H9 (cell line): ENCODE measurements at regions not wholly inside any gene's neighbourhood (a gene's known extent, or its start where the extent isn't known, plus 50 kb on each side); places are given as distances from the start of the nearest gene placed in this dataset.

Experiments used
- DNase-seq: peaks from one replicate; pipeline ENCODE4 v3.0.0-alpha.2; 2017
- H2AFZ ChIP-seq: one replicate; pipeline ENCODE4 v1.6.1; 2013; ENCODE audit warnings: mild to moderate bottlenecking, low read length, control low read depth, moderate library complexity
- H2AK5ac ChIP-seq: 2 replicates; pipeline ENCODE4 v1.6.1; 2013; ENCODE audit warnings: low read length, control low read depth, mixed read lengths; ENCODE audit not compliant: insufficient read length
- H2BK120ac ChIP-seq: one replicate; pipeline ENCODE4 v1.6.1; 2013; ENCODE audit warnings: low read depth, mild to moderate bottlenecking, low read length, control low read depth, inconsistent platforms; ENCODE audit not compliant: poor library complexity, severe bottlenecking
- H2BK12ac ChIP-seq: 2 replicates; pipeline ENCODE4 v1.6.1; 2013; ENCODE audit warnings: low read length, control low read depth, mixed read lengths, low read depth; ENCODE audit not compliant: insufficient read length
- H2BK15ac ChIP-seq: 2 replicates; pipeline ENCODE4 v1.6.1; 2013; ENCODE audit warnings: low read depth, low read length, control low read depth
- H2BK20ac ChIP-seq: one replicate; pipeline ENCODE4 v1.6.1; 2013; ENCODE audit warnings: low read depth, mild to moderate bottlenecking, low read length, control low read depth, inconsistent platforms; ENCODE audit not compliant: poor library complexity, severe bottlenecking
- H2BK5ac ChIP-seq: 2 replicates; pipeline ENCODE4 v1.6.1; 2013; ENCODE audit warnings: low read length, control low read depth, mixed read lengths; ENCODE audit not compliant: insufficient read length
- H3K14ac ChIP-seq: 2 replicates; pipeline ENCODE4 v1.6.1; 2013; ENCODE audit warnings: low read length, control low read depth; ENCODE audit not compliant: insufficient read depth
- H3K18ac ChIP-seq: 2 replicates; pipeline ENCODE4 v1.6.1; 2013; ENCODE audit warnings: low read depth, mild to moderate bottlenecking, mixed read lengths, low read length, control low read depth; ENCODE audit not compliant: insufficient read length
- H3K23ac ChIP-seq: 2 replicates; pipeline ENCODE4 v1.6.1; 2013; ENCODE audit warnings: low read length, control low read depth, mixed read lengths, low read depth; ENCODE audit not compliant: insufficient read length
- H3K23me2 ChIP-seq: 2 replicates; pipeline ENCODE4 v1.6.1; 2013; ENCODE audit warnings: low read depth, mild to moderate bottlenecking, mixed read lengths, low read length, control low read depth; ENCODE audit not compliant: insufficient read length, poor library complexity, severe bottlenecking
- H3K27ac ChIP-seq: 2 replicates; pipeline ENCODE4 v1.5.1; 2013; ENCODE audit warnings: low read length, control low read depth, mixed read lengths, low read depth; ENCODE audit not compliant: insufficient read length
- H3K27me3 ChIP-seq: 2 replicates; pipeline ENCODE4 v1.6.1; 2013; ENCODE audit warnings: low read length, control low read depth, inconsistent platforms; ENCODE audit not compliant: insufficient read depth
- H3K4ac ChIP-seq: 2 replicates; pipeline ENCODE4 v1.6.1; 2013; ENCODE audit warnings: low read depth, mild to moderate bottlenecking, control low read depth, inconsistent platforms, low read length, moderate library complexity
- H3K4me1 ChIP-seq: 2 replicates; pipeline ENCODE4 v1.6.1; 2013; ENCODE audit warnings: low read length, control low read depth, inconsistent platforms; ENCODE audit not compliant: insufficient read depth
- H3K4me2 ChIP-seq: 2 replicates; pipeline ENCODE4 v1.6.1; 2013; ENCODE audit warnings: low read length, control low read depth, mixed read lengths; ENCODE audit not compliant: insufficient read length, insufficient read depth
- H3K56ac ChIP-seq: 2 replicates; pipeline ENCODE4 v1.6.1; 2013; ENCODE audit warnings: low read depth, mild to moderate bottlenecking, mixed read lengths, low read length, control low read depth; ENCODE audit not compliant: insufficient read length
- H3K79me1 ChIP-seq: 2 replicates; pipeline ENCODE4 v1.6.1; 2013; ENCODE audit warnings: low read depth, mild to moderate bottlenecking, moderate library complexity, low read length, control low read depth, inconsistent platforms; ENCODE audit not compliant: insufficient read depth, poor library complexity, severe bottlenecking
- H3K79me2 ChIP-seq: 2 replicates; pipeline ENCODE4 v1.6.1; 2013; ENCODE audit warnings: low read length, control low read depth, inconsistent platforms; ENCODE audit not compliant: insufficient read depth
- H3K9ac ChIP-seq: 2 replicates; pipeline ENCODE4 v1.6.1; 2013; ENCODE audit warnings: low read length, control low read depth, mixed read lengths; ENCODE audit not compliant: insufficient read length; ENCODE audit errors: extremely low read depth
- H3K9me3 ChIP-seq: one replicate; pipeline ENCODE4 v1.6.1; 2013; ENCODE audit warnings: low read depth, low read length, inconsistent platforms; ENCODE audit not compliant: control insufficient read depth
- H3T11ph ChIP-seq: one replicate; pipeline ENCODE4 v1.6.1; 2013; ENCODE audit warnings: mild to moderate bottlenecking, low read length, control low read depth, inconsistent platforms
- H4K20me1 ChIP-seq: one replicate; pipeline ENCODE4 v1.6.1; 2013; ENCODE audit not compliant: control insufficient read depth, insufficient read length, insufficient read depth
- H4K5ac ChIP-seq: 2 replicates; pipeline ENCODE4 v1.6.1; 2013; ENCODE audit warnings: low read depth, mild to moderate bottlenecking, mixed read lengths, low read length, control low read depth; ENCODE audit not compliant: insufficient read length
- H4K8ac ChIP-seq: replicated peaks from 2 replicates; pipeline ENCODE4 v1.6.1; 2013; ENCODE audit warnings: low read length, control low read depth, mixed read lengths, low read depth; ENCODE audit not compliant: insufficient read length
- H4K91ac ChIP-seq: 2 replicates; pipeline ENCODE4 v1.6.1; 2013; ENCODE audit warnings: low read depth, mild to moderate bottlenecking, moderate library complexity, mixed read lengths, low read length, control low read depth; ENCODE audit not compliant: insufficient read length
- H3K27ac Mint-ChIP-seq, 3 experiments: 2 replicates in 2 of 3; 3 replicates in 1 of 3; pipeline ENCODE4 v1.8.0; 2020 to 2021; ENCODE audit warnings: mixed read lengths in 3 of 3, mild to moderate bottlenecking in 1 of 3, moderate library complexity in 1 of 3
- H3K27me3 Mint-ChIP-seq: 2 replicates; pipeline ENCODE4 v1.8.0; 2021; ENCODE audit warnings: low read depth, mild to moderate bottlenecking, moderate library complexity, mixed read lengths
- H3K36me3 Mint-ChIP-seq, 3 experiments: 2 replicates in 2 of 3; 3 replicates in 1 of 3; pipeline ENCODE4 v1.8.0; 2020 to 2021; ENCODE audit warnings: low read depth in 3 of 3, mixed read lengths in 3 of 3; ENCODE audit not compliant: insufficient read depth in 1 of 3
- H3K4me1 Mint-ChIP-seq, 2 experiments: 2 replicates each; pipeline ENCODE4 v1.8.0; 2020; ENCODE audit warnings: mixed read lengths in 2 of 2
- H3K4me3 Mint-ChIP-seq, 2 experiments: 2 replicates in 1 of 2; 3 replicates in 1 of 2; pipeline ENCODE4 v1.8.0; 2020 to 2021; ENCODE audit warnings: mild to moderate bottlenecking in 2 of 2, mixed read lengths in 2 of 2, moderate library complexity in 1 of 2
- H3K9me3 Mint-ChIP-seq, 2 experiments: 2 replicates in 1 of 2; 3 replicates in 1 of 2; pipeline ENCODE4 v1.8.0; 2020; ENCODE audit warnings: mild to moderate bottlenecking in 2 of 2, mixed read lengths in 2 of 2, moderate library complexity in 1 of 2
- WGBS: extraction: QIAGEN DNeasy Blood & Tissue Kit; methylation state at CpG from one replicate; pipeline ENCODE4 v1.1.7; 2013; ENCODE audit warnings: missing lambda C conversion rate, low lambda C conversion rate, mixed read lengths; ENCODE audit not compliant: insufficient read length; ENCODE audit errors: extremely low coverage; 5-methylcytosine and 5-hydroxymethylcytosine counted together
- TF ChIP-seq, protein P1 (sequence below): fragments of 200-600 bp; sonication (generic); conservative IDR thresholded peaks from 3 replicates; pipeline ENCODE4 v1.8.0; 2021; ENCODE audit warnings: antibody characterized with exemption, mild to moderate bottlenecking

DNA sequence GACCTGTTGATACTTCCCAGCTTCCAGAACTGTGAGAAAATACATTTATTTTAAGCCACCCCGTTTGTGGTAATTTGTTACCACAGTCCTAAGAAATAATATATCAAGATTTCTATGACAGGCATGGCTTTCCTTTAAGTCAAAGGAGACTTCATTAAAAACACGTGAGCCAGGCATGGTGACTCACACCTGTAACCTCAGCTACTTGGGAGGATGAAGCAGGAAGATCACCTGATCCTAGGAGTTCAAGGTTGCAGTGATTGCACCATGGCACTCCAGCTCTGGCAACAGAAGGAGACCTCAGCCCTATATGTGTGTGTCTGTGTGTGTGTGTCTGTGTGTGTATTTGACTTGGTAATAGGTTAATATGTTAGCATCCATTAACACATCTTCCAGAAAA is 69.8 kb upstream of the SCN7A start:
- no peaks in the 10 kb centered on the region for H3K36me3 Mint-ChIP-seq
- no peak overlapping the region for H3K4me3 Mint-ChIP-seq
- no peaks in the 10 kb centered on the region for H3K4me1 Mint-ChIP-seq
- Histone ChIP-seq H4K8ac (no peak overlapping the region), H4K5ac (no peak overlapping the region), H3K4me2 (no peak overlapping the region), H3K9me3 (no peaks in the 10 kb centered on the region), H2BK15ac (no peak overlapping the region), H4K91ac (no peak overlapping the region), H3K79me2 (no peaks in the 10 kb centered on the region), H2AFZ (no peak overlapping the region), H3K9ac (no peak overlapping the region), H2AK5ac (no peak overlapping the region), H3K23ac (no peak overlapping the region), H2BK20ac (no peak overlapping the region), H4K20me1 (no peaks in the 10 kb centered on the region), H3K4ac (no peak overlapping the region), H3K23me2 (no peaks in the 10 kb centered on the region), H3T11ph (no peak overlapping the region), H3K14ac (no peak overlapping the region), H2BK12ac (no peak overlapping the region), H3K27ac (no peak overlapping the region), H3K27me3 (no peaks in the 10 kb centered on the region), H3K18ac (no peak overlapping the region), H2BK120ac (no peak overlapping the region), H3K4me1 (no peaks in the 10 kb centered on the region), H3K56ac (no peak overlapping the region), H2BK5ac (no peak overlapping the region), H3K79me1 (no peaks in the 10 kb centered on the region)
- TF ChIP-seq, protein P1, sequence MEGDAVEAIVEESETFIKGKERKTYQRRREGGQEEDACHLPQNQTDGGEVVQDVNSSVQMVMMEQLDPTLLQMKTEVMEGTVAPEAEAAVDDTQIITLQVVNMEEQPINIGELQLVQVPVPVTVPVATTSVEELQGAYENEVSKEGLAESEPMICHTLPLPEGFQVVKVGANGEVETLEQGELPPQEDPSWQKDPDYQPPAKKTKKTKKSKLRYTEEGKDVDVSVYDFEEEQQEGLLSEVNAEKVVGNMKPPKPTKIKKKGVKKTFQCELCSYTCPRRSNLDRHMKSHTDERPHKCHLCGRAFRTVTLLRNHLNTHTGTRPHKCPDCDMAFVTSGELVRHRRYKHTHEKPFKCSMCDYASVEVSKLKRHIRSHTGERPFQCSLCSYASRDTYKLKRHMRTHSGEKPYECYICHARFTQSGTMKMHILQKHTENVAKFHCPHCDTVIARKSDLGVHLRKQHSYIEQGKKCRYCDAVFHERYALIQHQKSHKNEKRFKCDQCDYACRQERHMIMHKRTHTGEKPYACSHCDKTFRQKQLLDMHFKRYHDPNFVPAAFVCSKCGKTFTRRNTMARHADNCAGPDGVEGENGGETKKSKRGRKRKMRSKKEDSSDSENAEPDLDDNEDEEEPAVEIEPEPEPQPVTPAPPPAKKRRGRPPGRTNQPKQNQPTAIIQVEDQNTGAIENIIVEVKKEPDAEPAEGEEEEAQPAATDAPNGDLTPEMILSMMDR: no peak
- H3K27me3 Mint-ChIP-seq: no peaks in the 10 kb centered on the region
- no peak overlapping the region for H3K27ac Mint-ChIP-seq
- no peaks in the 10 kb centered on the region for H3K9me3 Mint-ChIP-seq
- WGBS: no CpG with 5 or more reads among the region's 2 CpGs
- DNase-seq: no peak
